Stimulated activated CD8-positive, alpha-beta memory T cell treated with anti-CD3 and anti-CD28 coated beads, Interleukin-12 subunit alpha, Interleukin-12 subunit beta, amount 100 ng/mL, for 1 hour (primary cell): ENCODE measurements at regions not wholly inside any gene's neighbourhood (a gene's known extent, or its start where the extent isn't known, plus 50 kb on each side); places are given as distances from the start of the nearest gene placed in this dataset.
"Not testable (repeated sequence)": the region's sequence is repeated elsewhere in the genome, so short reads cannot be mapped to it uniquely, and the experiment has no call there.

Experiments used
- DNase-seq: peaks from one replicate; pipeline ENCODE4 v3.0.0-alpha.2; 2020; ENCODE audit warnings: low read depth

DNA sequence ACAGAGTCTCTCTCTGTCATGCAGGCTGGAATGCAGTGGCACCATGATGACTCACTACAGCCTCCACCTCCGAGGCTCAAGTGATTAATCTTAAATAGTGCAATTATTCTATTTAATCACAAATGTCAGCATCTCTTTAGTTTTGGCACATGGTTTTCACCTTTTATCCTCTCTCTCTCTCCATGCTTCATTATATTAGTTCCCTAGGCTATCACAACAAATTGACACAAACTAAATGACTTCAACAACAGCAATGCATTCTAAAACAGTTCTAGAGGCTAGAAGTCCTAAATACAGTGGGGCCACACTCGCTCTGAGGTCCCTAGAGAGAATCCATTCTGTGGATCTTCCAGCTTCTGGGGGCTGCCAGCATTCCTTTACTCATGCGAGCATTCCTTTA lies 178.2 kb upstream of the ZNG1F start:
- not testable (repeated sequence) for DNase-seq

DNA sequence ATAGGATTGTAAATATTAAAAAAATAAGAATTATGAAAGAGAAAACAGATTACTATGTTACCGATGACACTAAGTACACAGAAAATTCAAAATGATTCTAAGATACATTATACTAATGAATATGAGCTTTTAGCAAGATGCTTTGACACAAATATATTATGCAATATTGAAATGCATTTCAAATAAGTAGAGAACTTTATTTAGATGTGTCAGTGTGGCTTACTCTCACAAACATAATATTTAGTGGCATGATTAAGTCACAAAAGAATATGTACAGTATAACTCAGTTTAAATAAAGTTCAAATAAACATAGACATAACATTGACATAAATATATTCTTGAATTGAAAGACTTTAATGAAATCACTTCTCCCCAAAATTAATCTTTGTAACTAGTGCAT lies 172.7 kb upstream of the ZNG1F start:
- DNase-seq = not testable (repeated sequence)

DNA sequence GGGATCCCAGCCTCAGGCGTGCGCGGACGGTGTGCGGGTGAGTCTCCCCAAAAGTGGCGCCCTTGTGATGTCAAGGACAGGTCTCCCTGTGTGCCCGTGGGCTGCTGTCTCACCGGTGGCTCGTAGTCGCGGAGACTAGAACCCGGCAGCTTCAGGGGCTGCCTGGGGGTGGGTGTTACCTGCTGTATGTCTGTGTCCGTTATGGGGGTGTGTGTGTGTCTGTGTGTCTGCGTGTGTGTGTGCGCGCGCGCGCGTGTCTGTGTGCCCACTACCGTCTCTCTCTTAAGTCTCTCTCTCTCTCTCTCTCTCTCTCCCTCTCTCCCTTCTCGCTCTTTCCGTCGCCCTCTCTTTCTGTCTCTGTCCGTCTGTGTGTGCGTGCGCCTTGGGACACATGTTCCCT lies 170.0 kb upstream of the ZNG1F start:
- not testable (repeated sequence) for DNase-seq

DNA sequence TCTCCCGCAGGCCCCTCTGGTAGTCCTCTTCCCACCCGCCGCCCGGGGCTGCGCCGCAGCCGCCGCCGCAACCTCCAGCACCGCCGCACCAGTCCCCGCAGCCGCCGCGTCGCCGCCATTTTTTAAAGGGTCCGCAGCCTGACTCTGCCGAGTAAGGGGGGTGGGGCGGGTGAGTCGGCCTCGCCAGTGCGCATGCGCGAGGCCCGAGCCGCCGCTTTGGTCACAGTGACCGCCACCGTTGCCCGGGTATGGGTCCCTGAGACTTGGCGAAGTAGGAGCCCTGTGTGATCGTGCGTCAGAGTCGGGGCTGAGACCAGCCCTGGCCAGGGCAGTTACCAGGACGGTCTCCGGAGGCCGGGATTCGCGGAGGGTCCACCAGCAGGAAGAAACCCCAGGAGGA lies 169.6 kb upstream of the ZNG1F start:
- peak; percentile 72 for DNase-seq

DNA sequence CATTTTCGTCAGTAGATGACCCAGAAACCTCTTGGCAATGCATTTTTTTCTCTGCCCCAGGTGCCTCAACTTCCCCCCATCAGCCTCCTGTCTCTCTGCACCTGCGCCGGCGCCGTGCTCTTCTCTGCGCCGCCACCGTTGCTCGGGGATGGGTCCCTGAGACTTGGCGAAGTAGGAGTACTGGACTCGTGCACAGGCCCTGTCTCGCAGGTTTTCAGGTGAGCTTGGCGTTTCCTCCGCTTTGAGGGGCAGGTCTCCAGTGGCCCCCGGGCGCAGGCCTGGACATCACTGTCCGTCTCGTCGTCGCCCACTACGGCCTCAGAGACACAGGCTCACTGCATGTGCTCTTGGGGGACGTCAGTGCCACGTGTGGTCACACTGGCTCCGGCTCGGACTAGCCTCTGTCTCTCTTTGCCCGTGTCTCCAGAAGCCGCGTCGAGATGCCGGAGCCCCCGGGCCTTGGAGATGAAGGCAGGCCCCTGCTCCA lies 168.8 kb upstream of the ZNG1F start:
- not testable (repeated sequence) for DNase-seq

DNA sequence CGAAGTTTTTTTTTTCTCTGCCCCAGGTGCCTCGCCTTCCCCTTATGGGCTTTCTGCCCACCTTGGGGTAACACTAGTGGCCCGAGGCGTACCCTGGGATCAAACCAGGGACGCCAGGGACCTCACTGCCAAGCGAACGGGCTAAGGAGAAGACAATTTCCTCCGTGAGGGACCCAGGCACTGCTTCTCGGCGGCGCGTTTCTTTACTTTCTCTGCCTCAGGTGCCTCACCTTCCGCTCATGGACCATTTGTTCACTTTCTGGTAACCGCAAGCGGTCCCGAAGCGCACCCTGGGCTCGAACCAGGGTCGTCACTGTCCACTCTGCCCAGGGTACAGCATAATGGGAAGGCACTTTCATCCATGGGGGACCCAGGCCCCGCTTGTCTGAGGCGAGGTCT lies 168.2 kb upstream of the ZNG1F start:
- DNase-seq = not testable (repeated sequence)

DNA sequence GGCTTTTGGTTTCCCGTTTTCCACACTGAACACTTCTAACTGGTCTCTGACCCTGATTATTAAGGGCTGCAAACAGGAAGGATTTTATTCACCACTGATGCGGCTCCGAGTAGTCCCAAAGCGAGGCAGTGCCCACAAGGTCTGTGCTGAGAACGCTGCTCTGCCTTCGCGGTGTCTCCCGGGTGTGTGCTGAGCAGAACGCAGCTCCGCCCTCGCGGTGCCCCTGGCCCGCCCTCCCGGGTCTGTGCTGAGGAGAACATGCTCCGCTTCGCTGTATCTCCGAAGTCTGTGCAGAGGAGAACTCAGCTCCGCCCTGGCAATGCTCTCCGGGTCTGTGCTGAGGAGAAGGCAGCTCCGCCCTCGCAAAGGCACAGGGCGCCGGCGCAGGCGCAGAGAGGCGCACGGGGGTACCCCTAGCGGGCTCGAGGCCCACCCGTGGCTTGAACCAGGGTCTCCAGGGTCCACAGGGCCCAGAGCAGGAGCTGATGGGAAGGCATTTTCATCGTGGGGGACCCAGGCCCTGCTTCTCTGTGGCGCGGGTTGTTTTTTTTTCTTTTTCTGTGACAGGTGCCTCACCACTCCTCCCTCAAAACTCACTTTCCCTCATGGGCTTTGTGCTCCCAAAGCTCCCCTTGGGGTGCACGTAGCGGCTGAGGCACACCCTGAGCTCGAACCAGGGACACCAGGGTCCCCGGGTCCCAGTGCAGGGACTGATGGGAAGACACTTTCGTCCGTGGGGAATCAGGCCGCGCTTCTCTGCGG lies 167.7 kb upstream of the ZNG1F start:
- DNase-seq = peak; percentile 78

DNA sequence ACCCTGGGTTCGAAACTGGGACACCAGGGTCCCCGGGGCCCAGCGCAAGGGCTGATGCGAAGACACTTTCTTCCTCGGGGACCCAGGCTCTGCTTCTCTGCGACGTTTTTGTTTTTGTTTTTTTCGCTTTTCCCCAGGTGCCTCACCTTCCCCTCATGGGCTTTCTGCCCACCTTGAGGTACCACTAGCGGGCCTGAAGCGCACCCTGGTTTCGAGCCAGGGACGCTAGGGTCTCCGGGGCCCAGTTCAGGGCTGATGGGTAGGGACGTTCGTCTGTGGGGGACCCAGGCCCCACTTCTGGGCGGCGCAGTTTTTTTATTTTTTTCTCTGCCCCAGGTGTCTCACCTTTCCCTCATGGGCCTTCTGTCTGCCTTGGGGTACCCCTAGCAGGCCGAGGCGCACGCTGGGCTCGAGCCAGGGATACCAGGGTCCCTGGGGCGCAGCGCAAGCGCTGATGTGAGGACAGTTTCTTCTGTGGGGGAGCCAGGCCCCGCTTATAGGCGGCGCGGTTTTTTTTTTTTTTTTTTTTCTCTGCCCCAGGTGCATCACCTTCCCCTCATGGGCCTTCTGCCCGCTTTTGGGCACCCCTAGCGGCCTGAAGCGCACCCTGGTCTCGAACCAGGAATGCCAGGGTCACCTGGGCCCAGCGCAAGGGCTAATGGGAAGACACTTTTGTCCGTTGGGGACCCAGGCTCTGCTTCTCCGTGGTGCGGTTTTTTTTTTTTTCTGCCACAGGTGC lies 166.8 kb upstream of the ZNG1F start:
- DNase-seq = not testable (repeated sequence)

DNA sequence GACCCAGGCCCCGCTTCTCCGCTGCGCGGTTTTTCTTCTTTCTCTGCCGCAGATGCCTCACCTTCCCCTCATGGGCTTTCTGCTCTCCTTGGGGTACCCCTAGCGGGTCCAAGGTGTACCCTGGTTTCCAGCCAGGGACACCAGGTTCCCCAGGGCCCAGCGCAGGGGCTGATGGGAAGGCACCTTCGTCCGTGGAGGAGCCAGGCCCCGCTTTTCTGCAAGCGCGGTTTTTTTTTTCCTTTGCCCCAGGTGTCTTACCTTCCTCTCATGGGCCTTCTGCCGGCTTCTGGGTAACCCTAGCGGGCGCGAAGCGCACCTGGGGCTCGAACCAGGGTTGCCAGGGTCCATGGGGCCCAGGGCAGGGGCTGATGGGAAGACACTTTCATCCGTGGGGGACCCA lies 165.9 kb upstream of the ZNG1F start:
- DNase-seq = not testable (repeated sequence)

DNA sequence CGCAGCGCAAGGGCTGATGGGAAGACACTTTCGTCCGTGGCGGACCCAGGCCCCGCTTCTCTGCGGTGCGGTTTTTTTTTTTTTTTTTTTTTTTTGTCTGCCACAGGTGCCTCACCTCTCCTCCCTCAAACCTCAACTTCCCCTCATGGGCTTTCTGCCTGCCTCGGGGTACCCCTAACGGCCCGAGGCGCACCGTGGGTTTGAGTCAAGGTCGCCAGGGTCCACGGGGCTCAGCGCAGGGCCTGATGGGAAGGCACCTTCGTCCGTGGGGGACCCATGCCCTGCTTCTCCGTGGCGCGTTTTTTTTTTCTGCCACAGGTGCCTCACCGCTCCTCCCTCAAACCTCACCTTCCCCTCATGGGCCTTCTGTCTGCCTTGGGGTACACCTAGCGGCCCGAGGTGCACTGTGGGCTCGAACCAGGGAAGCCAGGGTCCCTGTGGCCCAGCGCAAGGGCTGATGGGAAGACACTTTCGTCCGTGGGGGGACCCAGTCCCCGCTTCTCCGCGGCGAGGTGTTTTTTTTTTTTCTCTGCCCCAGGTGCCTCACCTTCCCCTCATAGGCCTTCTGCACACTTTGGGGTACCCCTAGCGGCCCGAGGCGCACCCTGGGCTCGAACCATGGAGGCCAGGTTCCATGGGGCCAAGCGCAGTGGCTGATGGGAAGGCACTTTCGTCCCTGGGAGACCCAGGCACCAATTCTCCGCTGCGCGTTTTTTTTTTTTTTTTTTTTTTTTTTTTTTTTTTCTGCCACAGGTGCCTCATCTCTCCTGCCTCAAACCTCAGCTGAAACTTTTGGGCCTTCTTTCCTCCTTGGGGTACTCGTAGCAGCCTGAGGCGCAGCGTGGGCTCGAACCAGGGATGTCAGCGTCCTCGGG lies 165.2 kb upstream of the ZNG1F start:
- DNase-seq = not testable (repeated sequence)

DNA sequence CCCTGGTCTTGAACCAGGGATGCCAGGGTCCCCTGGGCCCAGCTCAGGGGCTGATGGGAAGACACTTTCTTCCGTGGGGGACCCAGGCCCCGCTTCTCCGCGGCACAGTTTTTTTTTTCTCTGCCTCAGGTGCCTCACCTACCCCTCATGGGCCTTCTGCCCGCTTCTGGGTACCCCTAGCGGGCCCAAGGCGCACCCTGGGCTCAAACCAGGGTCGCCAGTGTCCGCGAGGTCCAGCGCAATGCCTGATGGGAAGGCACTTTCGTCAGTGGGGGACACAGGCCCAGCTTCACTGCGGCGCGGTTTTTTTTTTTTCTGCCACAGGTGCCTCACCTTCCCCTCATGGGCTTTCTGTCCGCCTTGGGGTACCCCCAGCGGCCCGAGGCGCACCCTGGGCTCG lies 163.9 kb upstream of the ZNG1F start:
- not testable (repeated sequence) for DNase-seq

DNA sequence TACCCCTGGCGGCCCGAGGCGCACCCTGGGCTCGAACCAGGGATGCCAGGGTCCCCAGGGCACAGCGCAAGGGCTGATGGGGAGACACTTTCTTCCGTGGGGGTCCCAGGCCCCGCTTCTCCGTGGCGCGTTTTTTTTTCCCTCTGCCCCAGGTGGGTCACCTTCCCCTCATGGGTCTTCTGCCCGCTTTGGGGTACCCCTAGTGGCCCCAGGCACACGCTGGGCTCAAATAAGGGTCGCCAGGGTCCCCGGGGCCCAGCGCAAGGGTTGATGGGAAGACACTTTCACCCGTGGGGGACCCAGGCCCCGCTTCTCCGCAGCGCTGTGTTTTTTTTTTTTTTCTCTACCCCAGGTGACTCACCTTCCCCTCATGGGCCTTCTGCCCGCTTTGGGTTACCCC lies 163.3 kb upstream of the ZNG1F start:
- not testable (repeated sequence) for DNase-seq

DNA sequence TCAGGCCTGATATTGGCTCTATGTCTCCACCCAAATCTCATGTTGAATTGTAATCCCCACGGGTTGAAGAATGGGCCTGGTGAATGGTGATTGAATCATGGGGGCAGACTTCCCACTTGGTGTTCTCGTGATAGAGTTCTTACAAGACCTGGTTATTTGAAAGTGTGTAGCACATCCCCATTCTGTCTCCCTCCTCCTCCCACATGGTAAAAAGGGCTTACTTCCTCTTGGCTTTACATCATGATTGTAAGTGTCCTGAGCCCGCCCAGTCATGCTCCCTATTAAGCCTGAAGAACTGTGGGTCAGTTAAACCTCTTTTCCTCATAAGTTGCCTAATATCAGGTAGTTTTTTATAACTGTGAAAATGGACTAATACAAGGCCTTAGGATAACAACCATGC lies 158.8 kb upstream of the ZNG1F start:
- not testable (repeated sequence) for DNase-seq

DNA sequence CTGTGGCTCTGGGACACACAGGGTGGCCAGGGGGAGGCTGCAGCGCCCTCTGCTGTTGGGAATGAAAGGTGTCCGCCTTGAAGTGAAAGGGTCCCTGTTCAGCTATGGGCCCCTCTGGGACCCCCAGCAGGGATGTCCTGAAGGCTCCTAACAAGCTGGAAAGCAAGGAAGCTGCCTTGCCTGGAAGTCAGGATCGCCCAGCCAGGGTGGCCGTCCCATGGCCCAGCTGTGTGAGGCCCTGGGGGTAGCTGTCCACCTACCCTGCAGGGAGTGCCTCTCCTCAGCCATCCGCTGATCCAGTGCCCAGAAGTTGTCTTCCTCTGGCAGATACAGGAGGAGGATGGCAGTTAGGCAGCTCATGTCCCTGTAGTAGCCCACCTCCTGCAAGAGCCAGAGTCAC lies 143.4 kb upstream of the ZNG1F start:
- DNase-seq = not testable (repeated sequence)

DNA sequence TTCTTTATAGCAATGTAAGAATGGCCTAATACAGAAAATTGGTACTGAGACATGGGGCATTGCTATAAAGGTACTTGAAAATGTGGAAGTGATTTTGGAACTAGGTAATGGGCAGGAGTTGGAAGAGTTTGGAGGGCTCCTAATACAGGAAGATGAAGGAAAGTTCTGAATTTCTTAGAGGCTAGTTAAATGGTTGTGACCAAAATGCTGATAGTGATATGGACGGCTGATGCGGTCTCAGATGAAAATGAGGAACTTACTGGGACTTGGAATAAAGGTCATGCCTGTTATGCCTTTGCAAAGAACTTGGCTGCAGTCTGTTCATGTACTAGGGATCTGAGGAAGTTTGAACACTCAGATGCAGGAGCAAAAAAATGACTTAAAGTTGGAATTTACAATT lies 132.2 kb upstream of the ZNG1F start:
- DNase-seq = not testable (repeated sequence)

DNA sequence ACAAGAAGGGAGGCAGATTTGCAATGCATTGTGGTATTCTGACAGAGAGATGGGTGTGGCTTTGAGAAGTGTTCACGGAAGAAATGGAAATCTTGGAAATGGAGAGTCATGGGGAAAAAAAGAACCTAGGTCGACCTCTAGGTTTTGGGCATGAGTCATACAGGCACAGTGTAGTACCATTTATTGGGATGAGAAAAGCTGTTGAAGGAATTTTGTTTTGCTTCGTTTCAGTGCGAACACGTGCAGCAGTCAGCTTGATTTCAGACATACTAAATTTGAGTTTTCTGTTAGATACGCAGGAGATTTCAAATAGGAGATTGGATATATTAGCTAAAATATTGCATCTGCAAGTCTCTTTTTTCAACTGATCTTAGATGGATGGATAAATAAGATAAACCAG lies 119.8 kb upstream of the ZNG1F start:
- DNase-seq = not testable (repeated sequence)

DNA sequence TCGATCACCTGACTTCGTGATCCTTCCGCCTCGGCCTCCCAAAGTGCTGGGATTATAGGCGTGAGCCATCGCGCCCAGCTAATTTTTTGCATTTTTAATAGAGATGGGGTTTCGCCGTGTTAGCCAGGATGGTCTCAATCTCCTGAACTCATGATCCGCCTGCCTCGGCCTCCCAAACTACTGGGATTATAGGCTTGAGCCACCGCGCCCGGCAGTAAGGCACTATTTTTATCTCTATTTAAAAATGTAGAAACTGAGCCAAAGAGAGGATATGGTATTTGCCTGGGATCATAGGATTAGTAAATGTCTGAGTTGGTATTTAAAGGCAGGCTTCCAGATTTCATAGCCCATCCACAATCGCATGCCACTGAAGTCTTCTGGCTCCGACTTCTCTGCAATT lies 96.6 kb upstream of the ZNG1F start:
- DNase-seq = not testable (repeated sequence)

DNA sequence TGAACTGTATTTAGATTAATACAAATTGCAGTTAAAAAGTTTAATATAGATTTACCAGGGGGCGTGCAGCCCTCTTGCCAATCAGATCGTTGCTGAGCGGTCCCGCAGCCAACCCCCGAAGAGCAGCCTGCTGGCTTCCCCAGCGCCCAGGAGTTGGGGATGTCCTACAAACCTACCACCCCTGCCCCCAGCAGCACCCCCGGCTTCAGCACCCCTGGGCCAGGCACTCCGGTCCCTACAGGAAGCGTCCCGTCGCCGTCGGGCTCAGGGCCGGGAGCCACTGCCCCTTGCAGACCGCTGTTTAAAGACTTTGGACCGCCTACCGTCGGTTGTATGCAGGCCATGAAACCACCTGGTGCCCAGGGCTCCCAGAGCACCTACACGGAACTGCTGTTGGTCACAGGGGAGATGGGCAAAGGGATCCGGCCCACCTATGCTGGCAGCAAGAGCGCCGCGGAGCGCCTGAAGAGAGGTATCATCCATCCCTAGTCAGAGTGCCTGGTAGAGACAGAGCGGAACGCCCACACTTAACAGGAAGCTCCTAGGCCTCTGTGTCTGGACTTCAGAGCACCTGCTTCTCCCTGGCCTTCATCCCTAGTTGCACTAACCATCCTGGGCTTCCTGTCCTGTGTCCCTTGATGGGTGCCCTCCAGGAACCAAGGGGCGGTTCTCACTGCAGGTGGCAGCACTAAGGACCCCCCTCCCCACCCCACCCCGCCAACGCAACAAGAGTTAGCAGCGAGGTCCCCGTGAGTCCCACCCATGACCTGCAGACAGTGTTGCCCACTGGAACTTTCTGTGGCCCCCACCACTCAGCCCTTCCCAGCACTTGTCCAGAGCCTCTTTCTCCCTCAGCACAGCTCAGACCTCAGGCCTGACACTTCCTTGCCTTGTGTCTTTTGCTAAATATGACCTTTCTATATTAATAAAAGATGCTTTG lies 91.5 kb upstream of the ZNG1F start:
- DNase-seq = not testable (repeated sequence)

DNA sequence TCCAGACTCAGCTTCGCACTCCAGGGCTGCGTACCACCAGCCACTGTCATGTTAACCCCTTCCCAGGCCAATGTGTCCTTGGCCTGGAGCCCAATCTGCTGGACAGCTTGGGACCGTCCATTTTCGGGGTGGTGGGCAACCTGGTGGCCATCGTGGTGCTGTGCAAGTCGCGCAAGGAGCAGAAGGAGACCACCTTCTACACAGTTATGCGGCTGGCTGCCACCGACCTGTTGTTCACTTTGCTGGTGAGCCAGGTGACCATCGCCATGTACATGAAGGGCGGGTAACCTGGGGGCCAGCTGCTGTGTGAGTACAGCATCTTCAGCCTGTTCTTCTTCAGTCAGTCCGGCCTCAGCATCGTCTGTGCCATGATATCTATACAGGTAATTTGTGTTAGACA lies 90.3 kb upstream of the ZNG1F start:
- not testable (repeated sequence) for DNase-seq

DNA sequence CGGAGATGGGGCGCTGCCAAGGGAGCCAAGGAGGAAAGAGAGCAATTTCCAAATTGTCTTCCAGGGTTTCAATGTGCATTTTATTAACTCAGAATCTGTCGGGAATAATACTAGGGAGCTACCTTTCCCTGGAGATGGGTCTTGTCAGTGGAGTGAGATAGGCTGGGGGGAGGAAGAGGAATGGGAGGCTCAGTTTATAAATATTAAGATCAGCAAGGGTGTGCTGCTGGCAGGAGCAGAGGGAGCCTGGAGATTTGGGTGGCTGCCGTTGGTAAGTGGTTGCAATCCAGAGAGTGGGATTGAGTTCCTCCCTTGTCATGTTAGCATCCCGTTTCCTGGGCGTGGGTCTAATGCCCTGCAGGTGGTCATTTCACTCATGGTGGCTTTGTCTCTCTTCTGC lies 89.9 kb upstream of the ZNG1F start:
- DNase-seq = not testable (repeated sequence)
